Activated CD4-positive, CD25-positive, alpha-beta regulatory T cell (primary cell): ENCODE measurements at regions not wholly inside any gene's neighbourhood (a gene's known extent, or its start where the extent isn't known, plus 50 kb on each side); places are given as distances from the start of the nearest gene placed in this dataset.

Experiments
- DNase-seq, 4 experiments: peaks; one replicate each; lab custom pipeline; 2025; lab: John Stamatoyannopoulos, UW

DNA sequence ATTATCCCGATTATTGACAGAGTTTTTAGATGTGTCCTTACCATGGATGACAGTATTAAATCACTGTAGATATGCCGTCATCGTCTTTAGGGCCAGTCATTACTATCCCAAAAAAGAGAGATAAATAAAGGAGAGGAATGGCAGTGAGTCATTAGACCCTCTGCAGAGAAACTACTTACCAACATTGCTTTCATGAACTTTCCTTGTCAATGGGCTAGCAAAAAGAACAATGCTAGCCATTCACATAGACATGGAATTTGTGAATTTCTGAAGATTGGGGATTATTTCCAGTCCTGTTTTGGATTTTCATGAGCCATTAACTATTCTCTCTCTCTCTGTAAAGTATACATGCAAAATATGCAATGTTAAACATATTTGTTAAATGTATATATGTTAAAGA is 319.4 kb upstream of the FANCL start:
- DNase-seq = no peak

DNA sequence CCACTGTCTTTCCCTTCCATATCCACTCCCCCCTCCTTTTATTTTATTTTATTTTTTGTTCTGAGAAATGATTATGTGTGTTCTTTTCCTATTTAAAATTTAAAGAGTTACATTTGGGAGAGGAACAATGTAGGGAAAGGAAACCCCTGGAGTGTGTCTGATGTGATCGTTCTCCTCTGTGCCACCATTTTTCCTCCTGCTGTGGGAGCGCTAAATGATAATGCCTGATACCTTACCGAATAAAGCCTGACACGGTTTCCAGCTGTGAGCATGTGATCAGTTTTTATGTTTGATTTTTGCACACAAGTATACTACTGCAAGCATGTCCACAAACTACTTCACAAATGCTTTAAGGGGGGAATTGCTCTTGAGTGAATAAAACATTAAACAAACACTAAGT is 317.8 kb upstream of the FANCL start:
- DNase-seq = no peak

DNA sequence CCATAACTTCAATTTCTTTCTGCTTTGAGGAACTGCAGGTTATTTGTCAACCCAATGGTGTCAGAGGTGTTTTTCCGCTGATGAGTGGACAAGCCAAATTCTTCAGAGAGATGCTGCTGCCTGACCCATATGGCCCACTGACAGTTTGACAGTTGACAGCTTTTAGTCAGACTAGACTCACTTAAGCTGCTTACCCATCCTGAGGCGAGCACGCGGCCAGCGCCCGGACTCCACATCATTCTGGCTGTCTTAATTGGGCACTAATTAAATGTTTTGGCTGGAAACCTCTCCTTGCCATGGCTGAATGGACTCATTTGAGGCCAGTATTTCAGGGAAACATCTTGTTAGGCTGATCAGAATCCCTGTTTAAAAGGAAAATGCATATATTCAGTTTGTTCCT is 316.1 kb upstream of the FANCL start:
- no peak for DNase-seq

DNA sequence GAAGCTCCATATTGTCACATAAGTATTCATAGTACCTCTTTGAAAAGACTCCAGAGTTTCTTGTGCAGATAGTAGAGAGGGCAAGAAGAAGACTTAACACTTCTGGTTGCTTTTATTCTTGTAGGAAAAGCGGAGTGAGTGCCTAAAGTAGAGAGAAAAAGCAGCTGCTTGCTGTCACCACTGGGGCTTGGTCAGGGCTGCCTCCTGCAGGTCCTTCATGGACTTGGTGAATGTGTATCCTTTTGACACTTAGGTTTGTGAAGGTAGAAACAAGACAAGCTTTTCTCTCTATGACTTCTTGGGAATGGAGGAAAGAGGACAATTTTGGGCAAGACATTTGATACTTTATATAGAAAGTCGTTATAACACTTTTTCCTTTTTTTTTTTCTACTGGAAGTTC is 312.8 kb upstream of the FANCL start:
- no peak for DNase-seq

DNA sequence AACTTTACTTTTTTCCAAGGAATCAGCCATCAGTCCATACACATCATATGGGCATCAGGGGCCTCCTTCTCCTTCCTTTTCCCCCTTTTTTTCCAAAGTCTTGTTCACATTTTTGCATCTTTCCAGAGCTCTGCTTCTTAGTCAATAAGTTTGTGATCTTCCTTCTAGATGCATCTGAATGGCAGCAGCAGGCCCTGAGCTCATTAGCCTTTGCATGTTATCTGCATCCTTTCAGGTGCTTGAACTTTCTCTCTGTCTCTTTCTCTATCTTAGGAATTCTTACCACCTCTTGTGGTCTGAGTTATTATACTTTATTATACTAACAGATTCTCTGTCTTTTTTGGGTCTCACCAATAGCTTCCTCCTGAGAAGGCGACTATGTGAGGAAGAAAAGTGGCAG is 312.4 kb upstream of the FANCL start:
- no peak for DNase-seq

DNA sequence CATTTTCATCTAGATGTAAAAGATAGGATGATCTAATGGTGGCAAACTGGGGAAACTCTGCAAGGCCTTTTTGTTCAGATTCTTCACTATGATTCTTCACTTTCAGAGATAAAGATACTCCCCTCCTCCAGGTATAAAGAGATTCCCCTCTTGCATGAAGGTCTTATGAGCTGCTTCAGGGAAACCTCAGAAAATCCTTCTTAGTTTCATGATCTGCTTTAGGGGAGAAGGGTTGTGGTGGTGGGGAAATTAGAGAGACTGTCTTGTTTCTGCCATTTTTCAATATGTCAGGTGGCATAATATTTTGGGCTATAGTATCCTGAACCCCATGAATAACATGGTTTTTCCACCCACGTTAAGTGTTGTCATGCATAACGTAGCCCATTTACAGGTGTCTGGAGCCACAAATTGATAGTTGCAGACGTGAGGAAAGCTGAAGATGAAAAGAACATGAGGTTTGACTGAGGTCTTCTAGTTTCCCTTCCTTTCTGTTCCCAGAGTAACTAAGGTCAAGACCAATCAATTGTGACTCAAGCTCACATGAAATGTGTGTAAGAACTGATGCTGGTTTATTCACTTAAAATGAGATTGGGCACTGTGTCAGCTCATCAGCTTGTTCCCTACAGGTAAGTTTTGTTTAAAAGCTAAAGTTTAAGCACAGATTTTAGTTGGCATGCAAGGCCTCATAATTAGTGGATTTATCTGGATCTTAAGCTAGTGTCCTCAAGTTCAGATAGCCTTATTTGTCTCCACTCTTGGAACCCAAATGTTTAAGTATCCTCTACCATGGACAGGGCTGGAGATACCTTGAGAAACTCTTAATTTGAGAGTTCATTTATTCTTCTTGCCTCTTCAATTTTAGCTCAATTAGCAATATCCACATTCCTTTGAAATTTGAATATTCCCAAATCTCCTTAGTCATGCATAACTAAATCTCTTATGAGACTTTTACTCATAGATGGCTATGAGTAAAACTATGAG is 304.5 kb upstream of the FANCL start:
- DNase-seq = no peak

DNA sequence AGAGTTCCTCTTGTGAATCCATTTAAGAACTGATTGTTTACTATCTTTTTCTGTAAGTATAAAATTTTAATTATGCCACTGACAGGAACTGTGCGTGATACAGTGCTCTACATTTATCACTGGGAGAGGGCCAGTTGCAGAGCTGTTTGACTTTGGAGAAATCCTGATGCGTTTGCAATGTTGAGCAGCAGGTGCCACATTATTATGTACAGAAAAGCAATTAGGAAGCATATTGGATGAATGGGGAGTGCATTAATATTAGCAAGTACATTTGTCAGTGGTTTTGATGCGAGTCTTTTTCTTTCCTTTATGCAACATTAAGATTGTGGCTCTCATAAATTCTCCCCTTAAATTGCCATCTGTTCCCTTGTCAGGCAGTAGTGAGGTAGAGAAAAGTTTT is 302.3 kb upstream of the FANCL start:
- no peak for DNase-seq

DNA sequence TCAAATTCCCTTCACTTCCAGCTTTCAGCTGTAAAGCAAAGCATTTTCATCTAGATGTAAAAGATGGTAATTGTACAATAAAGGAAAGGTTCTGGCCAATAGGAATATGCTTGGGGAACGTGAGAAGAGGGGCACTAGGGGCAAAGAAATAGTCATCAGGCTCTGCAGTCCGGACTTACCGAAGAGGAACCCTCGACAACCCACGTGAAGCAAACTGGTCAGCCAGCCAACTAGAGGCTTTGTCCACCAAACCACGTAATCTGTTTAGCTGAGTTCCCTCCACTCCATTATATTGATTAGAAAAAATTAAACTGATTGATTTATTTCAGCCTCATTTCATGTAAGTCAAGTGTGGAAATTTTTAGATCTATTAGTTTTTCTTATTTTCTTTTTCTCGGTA is 300.4 kb upstream of the FANCL start:
- no peak for DNase-seq

DNA sequence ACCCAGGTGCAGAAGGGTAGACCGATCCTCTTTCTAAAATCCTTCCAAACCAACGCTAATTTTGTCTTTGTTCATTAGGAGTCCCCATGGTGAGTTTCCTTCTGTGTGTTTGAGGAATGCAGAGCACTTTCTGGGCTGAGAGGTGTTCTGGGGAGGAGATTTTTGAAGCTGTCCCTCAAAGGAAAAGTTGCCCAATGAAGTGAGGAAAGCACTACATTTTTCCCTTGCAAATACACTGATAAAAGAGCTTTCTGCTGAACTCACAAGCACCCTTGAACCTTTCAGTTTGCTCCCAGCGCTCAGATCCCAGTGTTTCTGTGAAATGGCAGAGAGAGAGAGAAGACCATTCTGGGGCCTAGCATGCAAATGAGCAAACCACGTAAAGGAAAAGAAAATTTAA is 299.6 kb upstream of the FANCL start:
- DNase-seq = no peak

DNA sequence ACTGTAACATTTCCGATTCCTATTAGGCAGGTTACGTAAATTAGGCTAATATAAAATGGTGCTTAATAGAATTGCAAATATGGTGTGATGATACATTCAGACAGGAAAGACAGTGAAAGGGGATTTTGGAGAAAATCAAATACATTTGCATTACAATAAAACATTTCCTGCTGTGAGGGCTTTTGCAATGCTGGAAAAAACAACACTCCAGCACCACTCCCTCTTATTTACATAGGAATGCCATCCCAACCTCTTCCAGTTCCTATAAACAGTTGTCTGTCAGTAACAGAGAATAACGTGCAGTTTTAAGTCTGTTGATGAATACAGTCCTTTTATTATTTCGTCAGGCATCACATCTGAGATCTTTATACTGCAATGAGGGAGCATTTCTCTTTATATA is 298.8 kb upstream of the FANCL start:
- no peak for DNase-seq

DNA sequence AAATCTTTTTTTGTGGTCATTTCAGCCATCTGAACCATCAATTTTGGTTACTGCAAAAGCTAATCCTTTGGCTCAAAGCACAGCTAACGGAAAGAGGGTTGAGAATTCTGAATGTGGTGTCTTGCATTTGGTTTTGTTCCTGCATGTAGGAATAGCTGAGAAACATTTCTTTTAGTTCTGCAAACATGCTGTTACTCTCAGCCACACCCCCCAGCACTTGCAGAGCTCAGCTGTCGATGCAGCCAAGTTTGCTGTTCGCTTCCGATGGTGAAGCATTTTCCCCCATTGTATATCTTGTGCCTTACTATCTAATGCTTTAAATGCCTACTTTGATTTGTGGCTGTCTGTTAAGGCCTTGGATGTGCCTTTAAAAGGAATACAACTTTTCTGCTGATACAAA is 294.9 kb upstream of the FANCL start:
- no peak for DNase-seq

DNA sequence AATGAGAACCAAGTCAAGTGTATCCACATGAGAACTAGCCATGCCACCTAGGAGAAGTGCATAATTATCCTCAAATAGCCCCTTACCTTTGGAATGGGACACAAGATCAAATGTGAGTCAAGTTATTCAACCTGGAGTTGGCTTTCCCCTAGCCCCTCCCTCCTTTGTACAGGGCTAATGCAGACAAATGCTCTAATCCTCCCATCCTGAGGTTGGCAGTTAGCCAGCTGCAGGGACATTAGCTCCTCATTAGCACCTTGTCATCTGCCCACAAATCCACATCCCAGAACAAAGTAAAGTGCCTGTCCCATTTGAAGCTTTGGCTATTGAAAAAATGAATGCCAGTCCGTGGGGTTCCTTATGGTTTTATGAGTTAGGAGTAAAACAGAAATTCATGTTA is 294.1 kb upstream of the FANCL start:
- DNase-seq = no peak

DNA sequence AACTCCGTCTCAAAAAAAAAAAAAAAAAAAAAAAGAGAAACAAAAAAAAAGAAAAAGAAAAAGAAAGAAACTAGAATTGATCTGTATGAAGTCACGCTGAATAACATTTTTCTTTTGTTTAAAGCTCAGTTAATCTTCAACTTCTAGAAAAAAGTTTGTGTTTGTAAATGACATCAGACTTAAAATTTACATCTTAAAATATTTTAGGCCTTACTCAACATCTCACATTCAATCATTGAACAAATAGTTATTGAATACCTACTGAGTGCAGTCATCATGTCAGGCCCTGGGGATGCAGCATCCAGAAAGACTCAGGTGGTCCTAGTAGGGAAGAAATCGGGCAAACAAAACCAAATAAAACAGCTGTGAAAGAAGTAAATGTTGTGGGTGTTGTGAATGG is 292.3 kb upstream of the FANCL start:
- DNase-seq = no peak

DNA sequence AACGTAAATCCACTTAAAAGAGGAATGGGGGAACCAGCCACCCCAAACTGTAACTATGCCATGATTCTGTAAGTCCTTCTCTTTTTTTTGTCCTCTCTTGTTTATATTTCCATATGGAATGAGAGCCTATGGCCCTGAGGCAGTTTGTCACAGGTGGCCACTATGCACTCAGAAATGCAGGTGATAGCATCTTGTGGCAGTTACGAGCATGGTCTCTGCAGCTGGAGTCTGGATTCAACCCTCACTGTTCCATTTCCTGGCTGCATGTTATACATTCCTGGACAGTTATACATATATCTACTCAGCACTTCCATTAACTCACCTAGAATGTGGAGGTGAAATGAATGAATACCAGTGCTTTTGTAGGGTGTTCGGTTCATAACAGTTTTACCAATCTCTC is 291.5 kb upstream of the FANCL start:
- DNase-seq = no peak

DNA sequence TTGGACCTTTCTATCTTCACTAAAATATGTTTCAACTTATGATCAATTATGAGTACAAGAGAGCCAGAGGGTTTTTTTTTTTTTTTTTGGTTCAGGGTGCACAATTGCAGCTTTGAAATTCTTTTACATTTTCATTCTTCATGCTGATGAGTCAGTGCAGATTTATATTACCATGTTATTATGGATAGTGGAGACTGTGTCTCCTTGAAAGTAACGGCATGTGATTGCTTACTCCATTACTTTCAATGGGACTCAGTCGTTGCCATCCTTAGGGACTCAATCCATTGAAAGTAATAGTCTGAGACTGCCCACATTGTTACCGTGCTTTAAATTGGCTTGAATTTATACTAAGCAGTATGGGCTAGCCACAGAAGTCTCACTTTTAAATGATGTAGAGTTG is 286.5 kb upstream of the FANCL start:
- no peak for DNase-seq

DNA sequence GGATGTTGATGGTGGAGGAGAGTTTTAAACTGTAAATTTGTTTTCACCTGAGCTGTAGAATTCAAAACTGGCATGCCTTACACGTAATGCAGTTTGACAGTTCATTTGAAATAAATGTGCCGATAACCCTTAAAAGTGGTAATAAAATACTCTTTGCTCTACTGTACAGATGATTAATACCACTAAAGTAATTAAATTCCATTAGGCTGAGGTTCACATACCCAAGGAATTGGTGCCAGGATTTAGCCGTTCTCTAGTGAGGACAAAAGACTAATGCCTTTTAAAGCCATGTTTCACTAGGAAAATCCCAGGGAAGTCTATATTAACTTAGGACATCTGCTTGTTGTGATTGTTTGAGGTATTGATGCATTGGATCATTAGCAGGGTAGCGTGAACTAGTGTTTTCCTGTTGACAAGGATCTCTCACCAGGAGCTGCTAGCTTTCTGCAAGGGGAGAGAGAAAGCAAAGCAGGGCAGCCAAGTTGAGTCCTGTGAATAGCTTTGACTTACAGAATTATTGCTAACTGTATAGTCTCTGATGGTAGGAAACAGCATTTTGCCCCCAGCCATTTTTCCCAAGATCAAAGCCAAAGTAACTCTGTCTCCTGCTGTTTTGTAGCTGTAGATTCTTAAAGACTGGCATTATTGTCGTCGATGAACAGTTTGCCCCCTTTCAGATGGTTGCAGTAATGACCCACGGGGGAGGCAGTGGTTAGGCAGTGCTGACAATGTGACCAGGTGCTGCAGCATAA is 280.9 kb upstream of the FANCL start:
- DNase-seq = no peak

DNA sequence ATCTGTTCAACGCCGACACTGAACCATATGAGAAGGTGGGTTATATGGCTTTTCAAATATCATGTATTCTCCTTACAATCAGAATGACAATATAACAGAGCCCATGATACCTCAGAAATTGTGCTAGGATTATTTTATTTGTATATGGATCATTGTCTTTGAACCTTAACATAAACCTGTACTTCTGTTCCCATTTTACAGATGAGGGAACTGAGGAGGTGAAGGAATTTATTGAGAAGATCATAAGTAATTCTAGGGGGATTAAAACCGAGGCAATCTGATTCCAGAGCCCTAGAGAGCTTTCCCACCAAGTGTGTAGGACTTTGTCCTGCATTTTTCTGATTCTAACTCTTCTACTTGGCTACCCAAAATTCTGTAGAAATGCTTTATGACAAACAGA is 279.8 kb upstream of the FANCL start:
- DNase-seq = no peak

DNA sequence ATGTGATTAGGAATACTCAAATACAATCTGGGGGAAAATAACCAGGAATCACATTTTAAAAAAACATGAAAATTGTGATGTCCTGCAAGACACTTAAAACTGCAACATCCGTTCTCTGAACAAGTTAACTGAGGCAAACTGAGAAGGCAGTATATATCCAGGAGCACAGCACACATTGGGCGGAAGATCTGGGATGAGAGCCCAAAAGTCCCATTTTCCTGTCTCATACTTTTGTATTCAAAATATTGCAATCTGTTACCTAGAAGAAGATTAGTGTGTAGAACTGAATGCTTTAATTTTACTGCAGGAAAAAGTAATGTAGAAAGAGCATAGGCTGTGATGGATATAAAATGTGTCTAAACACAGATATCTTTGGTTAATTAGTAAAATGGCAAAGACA is 276.8 kb upstream of the FANCL start:
- no peak for DNase-seq

DNA sequence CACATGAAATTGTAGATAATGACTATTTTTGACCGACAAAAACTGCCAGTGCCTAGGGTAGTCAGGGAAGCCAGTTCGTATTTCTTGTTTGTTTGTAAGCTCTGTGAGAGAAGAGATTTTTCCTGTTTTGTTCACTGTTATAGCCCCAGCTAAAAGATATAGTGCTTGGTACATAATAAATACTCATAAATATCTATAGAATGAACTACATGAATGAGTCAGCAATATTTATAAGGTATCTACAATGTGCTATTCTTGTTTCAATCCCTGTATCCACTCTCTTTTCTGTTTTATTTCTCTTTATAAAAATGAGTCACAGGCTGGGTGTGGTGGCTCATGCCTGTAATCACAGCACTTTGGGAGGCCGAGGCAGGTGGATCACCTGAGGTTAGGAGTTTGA is 275.6 kb upstream of the FANCL start:
- DNase-seq = no peak

DNA sequence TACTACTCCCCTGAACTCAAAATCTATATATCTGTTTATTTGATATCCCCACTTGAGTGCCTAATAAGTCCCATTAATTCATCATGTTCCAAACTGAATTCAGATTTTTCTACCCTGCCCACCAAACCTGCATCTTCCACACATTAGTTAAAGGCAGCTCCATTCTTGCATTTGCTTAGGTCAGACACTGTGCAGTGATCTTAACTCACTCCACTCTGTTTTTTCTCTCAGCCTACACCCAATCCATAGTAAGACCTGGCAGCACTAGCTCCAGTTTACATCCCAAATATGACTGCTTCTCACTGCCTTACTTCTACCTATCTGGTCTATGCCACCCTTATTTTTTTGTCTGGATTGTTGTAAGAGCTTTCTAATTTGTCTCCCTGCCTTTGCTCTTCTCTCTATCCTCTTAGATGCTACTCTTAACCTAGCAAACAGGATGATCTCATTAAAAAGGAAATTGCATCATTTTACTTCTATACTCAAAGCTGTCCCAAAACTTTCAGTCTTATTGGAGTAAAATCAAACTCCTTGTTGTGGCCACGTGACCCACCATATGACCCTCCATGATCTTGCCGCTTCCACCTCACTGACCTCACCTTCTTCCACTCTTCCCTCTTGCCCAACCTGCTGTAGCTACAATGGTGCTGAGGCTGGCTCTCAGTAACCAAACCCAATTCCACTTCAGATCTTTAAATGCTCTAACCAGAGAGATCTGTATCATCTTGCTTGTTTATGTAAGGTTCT is 274.9 kb upstream of the FANCL start:
- DNase-seq = no peak

DNA sequence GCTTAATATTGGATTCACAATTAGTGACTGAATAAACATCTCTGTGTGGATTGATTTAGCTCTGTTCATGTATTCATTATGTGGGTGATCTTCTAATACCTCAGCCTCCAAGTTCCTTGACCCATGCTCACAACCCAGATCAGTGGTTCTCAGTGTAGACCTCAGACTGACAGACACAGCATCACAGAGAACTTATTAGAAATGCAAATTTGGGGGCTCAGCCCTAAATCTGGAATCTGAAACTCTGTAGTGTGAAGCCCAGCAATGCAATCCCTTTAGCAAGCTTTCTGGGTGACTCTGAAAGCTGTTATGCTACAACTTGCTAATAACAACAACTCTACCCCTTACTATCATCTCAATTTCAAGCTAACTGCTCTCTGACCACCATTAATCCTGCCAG is 273.1 kb upstream of the FANCL start:
- no peak for DNase-seq

DNA sequence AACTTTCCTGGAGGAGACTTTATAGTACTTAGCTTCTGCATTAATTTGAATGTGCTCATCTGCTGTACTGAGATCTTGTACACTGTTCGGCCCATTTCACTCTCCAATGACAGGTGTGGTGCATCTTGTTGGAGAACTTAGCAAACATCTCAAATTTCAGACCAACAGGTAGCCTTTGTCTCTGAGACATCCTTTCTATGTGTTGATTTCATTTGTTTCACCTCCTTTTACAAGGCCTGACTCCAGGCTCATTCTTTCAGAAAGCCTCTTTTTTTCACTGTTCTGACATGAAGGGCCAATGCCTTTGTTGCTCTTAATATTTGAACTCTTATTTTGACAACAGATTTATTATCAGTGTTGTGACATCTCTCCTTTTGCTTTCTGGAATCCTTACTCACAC is 271.8 kb upstream of the FANCL start:
- no peak for DNase-seq

DNA sequence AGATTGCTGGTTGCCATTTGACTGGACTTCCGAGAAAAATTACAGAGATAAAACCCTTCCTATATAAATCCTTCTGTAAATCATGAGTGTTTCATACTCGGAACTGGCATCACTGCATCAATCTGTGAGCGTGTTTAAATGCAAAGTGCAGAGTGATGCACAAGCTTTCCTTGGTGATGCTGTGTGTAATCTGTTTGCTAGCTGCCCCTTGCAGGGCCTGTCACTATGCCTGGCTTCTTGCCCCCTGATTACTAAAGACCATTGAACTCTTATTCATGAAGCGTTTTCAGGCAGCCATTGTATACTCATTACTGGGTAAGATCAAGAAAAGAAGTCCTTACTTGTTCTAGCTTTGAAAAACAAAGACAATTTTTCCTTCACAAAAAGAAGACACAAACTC is 266.9 kb upstream of the FANCL start:
- no peak for DNase-seq
